HG03039 (cell line): ENCODE measurements at regions not wholly inside any gene's neighbourhood (a gene's known extent, or its start where the extent isn't known, plus 50 kb on each side); places are given as distances from the start of the nearest gene placed in this dataset.

Source experiments
- ATAC-seq: cut with Tn5 transposase; IDR thresholded peaks from one replicate; pipeline ENCODE4 v1.9.1; 2021; ENCODE audit warnings: mild to moderate bottlenecking, moderate library complexity; ENCODE audit not compliant: unreplicated experiment

GRCh38 chr9:115957585-115957984 is 196.0 kb upstream of the PAPPA start:
- ATAC-seq, result no peak

- ATAC-seq, result no peak
These were observed 188.8 kb upstream of the PAPPA start for GRCh38 chr9:115964710-115965347.

- ATAC-seq, result no peak
These were observed 186.9 kb upstream of the PAPPA start for GRCh38 chr9:115966660-115967059.

- no peak for ATAC-seq
These were observed 184.5 kb upstream of the PAPPA start for GRCh38 chr9:115969096-115969495.

GRCh38 chr9:115972362-115972761 is 181.2 kb upstream of the PAPPA start:
- no peak for ATAC-seq

- ATAC-seq, result no peak
These were observed 180.6 kb upstream of the PAPPA start for GRCh38 chr9:115972843-115973595.

GRCh38 chr9:115976781-115977180 is 176.8 kb upstream of the PAPPA start:
- no peak for ATAC-seq

- ATAC-seq, result no peak
These were observed 175.5 kb upstream of the PAPPA start for GRCh38 chr9:115978091-115978490.

GRCh38 chr9:115978659-115979096 is 174.9 kb upstream of the PAPPA start:
- ATAC-seq, result no peak

- ATAC-seq, result no peak
These were observed 173.5 kb upstream of the PAPPA start for GRCh38 chr9:115980054-115980453.

GRCh38 chr9:115980502-115980901 is 173.1 kb upstream of the PAPPA start:
- ATAC-seq, result no peak

GRCh38 chr9:115980976-115981375 is 172.6 kb upstream of the PAPPA start:
- ATAC-seq, result no peak

GRCh38 chr9:115983366-115983765 is 170.2 kb upstream of the PAPPA start:
- no peak for ATAC-seq

- no peak for ATAC-seq
These were observed 167.9 kb upstream of the PAPPA start for GRCh38 chr9:115985657-115986056.

- no peak for ATAC-seq
These were observed 167.1 kb upstream of the PAPPA start for GRCh38 chr9:115986508-115986907.

- no peak for ATAC-seq
These were observed 164.9 kb upstream of the PAPPA start for GRCh38 chr9:115988701-115989100.

GRCh38 chr9:115989831-115990230 is 163.8 kb upstream of the PAPPA start:
- ATAC-seq, result no peak

GRCh38 chr9:115992834-115993233 is 160.8 kb upstream of the PAPPA start:
- no peak for ATAC-seq

- ATAC-seq, result no peak
These were observed 155.7 kb upstream of the PAPPA start for GRCh38 chr9:115997923-115998322.

GRCh38 chr9:115998666-115999065 is 154.9 kb upstream of the PAPPA start:
- ATAC-seq, result no peak

- no peak for ATAC-seq
These were observed 154.1 kb upstream of the PAPPA start for GRCh38 chr9:115999498-115999897.

GRCh38 chr9:116000748-116001329 is 152.8 kb upstream of the PAPPA start:
- no peak for ATAC-seq
